ENCODE measurements at regions not wholly inside any gene's neighbourhood (a gene's known extent, or its start where the extent isn't known, plus 50 kb on each side); places are given as distances from the start of the nearest gene placed in this dataset. TPM values are rescaled to one million over a fixed set of nuclear protein-coding genes. Genes with fewer than 3 reads are reported as not detected.
A peak's percentile ranks its signal among the peaks of the same experiment; 100 is the strongest.

DNA sequence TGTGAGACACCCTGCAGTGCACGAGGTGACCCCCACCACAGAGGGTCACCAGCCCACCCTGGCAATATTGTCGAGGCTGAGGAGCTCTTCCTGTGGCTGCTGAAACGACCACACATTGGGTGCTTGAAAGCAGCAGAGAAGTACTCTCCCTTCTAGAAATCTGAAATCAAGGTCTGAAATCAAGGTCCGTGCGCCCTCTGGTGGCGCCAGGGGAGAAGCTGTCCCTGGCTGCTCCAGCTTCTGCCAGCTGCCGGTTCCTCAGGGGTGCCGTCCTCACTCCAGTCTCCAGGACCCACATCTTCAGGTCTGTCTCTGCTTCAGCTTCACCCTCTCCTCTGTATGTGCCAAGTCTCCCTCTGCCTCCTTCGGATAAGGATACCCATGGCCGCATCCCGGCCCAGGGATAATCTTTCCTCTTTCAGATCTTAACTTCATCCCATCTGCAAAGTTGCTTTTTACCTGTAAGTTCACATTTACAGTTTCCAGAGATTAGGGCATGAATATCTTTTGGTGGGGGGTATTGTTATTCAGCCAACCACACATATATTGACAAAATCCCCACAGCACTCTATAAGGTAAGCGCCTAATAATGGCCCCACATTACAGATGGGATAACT lies 108.3 kb upstream of the PHACTR3 start:
- peak; percentile 43 for DNase-seq

DNA sequence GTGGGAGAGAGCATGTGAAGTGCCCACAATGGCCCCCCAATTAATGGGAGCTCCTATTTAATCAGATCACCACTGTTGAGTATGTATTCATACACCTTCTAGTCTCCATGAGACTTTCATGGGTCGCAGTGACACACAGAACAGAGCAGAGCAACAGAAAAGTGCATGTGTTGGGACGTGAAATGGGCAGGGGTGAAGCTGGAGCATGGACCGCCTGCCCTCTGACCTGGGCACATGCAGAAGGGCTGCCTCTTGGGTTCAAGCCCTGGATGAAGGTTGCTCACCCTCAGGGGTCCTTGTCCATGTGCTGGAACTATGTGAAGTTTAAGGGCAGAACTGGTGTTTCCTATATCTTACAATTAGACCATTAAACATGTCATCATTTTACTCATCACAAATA lies 106.0 kb upstream of the PHACTR3 start:
- DNase-seq = no peak

DNA sequence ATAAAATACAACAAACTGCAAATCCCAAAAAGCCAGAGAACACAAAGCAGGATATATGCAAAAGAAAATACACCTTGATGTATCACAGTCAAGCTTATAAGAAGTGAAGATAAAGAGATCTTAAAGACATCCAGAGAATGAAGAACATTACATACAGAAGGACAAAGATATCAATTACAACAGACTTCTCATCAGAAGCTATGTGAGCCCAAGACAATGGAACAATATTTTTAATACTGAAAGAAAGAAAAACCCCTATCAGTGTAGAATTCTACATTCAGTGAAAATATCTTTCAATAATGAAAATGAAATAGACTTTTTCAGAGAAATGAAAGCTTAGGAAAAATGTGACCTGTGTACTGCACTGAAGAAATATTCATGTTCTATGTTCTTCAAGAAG lies 104.5 kb upstream of the PHACTR3 start:
- DNase-seq = no peak

DNA sequence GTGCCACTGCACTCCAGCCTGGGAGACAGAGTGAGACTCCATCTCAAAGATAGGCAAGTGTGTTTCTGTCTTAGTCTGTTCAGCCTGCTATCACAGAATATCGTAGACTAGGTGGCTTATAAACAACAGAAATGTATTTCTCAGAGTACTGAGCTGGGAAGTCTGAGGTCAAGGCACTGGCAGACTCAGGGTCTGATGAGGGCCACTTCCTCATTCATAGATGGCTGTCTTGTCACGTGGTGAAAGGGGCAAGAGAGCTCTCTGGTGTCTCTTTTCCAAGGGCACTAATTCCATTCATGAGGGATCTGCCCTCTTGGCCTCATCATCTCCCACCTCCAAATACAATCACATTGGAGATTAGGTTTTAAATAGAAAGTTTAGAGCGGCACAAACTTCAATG lies 95.6 kb upstream of the PHACTR3 start:
- no peak for DNase-seq

DNA sequence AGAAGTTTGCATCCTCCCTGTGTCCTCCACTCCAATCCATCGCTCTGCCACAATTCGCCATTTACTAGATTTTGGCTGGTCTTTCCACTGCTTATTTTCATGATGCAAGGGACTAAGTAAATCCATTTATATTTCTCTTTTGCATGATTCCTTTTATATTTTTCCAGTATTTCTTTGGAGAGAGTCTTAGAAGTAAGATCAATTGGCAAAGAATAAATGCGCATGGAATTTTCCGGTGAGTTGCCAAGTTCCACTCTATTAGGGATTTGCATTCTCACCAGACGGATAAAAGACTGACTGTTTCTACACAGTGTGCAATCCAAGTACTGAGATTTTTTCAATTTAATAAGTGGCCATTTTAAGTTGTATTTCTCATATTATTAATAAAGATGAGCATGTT lies 91.7 kb upstream of the PHACTR3 start:
- no peak for DNase-seq

DNA sequence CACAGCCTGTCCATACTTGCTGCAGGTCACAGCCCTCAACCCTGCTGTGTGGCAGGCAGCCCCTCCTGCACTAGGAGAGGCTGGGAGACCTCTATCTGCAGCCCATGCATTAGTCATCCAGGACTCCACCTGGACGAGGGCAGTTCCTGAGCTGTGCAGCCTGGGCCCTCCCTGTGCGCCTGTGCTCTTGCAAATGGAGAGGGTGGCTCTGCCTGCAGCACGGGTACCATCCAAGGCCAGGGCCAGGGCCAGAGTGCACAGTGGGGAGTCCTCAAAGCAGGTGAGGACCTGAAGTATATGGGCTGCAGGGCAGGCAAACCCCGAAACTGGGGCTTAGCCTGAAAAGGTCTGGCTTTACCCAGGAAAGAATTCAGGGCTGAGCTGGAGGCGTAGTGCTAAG lies 89.8 kb upstream of the PHACTR3 start:
- no peak for DNase-seq

DNA sequence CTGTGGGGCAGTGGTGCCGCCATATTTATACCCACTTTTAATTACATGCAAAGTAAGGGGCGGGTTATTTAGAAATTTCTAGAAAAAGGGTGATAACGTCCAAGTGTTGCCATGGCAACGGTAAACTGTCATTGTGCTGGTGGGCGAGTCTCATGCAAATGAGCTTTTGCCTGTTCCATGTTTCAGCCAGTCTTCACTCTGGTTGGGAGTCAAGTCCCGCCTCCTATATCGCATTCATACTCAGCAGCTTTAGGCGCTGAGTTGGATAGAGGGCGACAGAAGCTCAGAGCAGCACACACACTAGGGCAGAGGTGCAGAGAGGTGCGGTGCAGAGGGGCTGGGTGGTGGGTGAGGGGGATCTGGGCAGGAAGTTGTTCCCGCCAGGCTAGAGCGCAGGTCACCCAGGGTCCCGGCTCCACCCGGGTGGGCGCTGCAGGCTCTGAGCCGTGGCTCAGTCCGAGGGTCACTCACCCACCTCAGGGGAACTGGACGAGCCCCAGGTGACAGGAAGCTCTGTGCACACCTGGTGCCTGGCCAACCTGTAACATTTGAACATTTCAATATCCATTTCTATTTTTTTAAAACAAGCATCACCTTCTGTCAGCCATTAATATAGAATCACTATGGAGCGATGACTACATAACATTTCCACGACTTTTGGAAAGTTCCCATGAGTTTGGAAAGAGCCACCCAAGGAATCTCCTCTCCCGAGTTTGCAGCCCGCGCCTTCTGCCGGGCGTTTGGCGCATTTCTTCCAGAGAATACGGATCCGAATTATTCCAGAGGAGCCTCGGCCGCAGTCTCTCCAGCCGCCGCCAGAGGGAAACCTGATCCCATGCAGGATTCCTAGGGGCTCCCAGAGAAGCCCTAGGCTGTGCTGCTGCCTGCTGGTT lies 89.1 kb upstream of the PHACTR3 start:
- peak; percentile 58 for DNase-seq

DNA sequence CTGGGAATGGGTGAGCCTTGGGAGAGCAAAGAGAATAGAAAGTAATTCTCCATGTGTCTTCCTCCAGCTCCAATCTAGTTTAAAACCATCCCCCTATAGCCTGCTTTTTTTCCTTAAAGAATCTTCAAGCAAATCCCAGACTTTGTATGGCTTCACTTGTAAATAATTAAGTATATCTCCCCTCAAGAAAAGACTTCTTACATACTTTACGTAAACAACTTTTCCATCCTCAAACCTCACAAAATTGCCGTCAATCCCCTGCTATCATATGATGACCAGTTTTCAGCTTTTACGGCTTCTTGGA lies 88.5 kb upstream of the PHACTR3 start:
- no peak for DNase-seq

DNA sequence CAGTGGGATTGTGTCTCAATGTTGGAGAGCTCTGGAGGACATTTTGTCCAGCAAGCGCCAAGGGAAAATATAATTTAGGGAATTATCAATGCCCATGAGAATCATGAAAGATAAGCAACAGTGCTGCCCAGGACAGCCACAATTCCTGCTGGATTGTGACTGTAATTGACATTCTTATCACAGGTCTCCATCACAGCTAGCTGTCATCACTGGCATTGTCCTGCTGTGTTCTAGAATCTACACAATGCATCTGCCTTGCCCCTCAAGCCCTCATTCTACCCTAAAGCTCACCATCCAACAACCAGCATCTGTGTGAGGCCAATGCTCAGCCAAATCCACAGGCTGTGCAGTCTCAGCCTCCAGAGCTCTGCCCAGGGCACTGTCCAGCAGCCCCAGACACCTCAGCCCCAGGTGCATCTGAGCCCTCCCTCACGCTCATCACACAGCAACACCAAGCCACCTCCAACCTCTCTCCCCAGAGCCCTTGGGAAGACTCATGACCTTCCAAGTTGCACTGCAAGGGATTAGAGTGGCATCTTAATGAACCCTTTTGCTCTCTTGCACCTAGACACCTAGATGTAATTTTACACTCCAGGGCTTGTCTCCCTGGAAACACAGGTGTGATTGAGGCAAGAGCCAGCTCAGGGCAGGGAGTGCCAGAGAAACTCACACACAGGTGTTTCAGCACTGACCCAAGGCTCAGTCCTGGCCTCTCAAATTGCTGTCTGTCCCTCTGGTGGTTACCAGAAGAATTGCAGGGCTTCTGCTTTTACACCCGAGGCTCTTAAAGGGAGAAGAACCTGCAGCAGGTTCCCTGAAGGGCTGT lies 85.2 kb upstream of the PHACTR3 start:
- no peak for DNase-seq

DNA sequence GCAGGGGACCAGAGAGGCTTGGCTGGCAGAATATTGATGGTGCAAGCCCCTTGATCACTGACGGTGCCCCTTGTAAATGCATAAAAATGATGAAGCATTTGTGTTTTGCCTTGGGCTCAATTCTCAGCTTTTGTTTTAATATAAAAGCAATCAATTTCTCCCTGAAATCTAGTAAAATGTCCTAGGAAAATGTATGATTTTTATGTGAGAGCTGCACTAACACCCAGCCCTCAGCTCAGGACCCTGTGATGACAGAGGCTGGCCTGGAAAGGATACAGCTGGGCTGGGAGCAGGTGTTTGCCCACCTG lies 84.7 kb upstream of the PHACTR3 start:
- no peak for DNase-seq

DNA sequence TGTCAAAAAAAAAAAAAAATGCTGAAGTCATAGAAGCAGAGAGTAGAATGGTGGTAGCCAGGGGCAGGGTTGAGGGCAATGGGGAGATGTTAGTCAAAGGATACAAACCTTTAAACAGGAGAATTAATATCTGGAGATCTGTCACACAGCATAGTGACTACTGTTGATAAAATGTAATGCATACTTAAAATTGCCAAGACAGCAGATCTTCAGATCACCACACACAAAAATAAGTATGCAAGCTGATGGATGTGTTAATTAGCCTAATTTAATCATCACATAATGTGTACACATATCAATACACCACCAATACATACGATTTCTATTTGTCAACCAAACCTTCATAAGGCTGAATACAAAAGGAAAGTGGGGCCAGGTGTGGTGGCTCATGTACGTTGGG lies 83.5 kb upstream of the PHACTR3 start:
- DNase-seq = no peak

DNA sequence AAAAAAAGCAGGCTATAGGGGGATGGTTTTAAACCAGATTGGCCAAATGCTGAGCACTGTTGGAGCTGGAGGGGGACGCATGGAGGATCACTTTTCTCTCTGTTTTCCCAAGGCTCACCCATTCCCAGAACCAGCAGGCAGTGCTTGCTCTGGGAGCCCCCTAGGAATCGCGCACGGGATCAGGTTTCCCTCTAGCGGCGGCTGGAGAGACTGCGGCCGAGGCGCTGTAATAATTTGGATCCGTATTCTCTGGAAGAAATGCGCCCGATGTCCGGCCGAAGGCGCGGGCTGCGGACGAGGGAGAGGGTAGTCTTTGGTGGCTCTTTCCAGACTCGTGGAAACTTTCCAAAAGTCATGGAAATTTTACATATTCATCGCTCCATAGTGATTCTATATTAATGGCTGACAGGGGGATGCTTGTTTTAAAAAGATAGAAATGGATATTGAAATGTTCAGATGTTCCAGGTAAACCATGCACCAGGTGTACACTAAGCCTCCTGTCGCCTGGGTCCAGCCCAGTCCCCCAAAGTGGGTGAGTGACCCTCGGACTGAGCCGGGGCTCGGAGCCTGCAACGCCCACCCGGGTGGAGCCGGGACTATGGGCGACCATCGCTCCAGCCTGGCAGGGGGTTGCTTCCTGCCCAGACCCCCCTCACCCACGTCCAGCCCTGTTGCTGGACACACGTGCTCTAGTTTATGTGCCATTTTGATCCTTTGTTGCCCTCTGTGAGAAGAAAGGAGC lies 78.7 kb upstream of the PHACTR3 start:
- DNase-seq = no peak

DNA sequence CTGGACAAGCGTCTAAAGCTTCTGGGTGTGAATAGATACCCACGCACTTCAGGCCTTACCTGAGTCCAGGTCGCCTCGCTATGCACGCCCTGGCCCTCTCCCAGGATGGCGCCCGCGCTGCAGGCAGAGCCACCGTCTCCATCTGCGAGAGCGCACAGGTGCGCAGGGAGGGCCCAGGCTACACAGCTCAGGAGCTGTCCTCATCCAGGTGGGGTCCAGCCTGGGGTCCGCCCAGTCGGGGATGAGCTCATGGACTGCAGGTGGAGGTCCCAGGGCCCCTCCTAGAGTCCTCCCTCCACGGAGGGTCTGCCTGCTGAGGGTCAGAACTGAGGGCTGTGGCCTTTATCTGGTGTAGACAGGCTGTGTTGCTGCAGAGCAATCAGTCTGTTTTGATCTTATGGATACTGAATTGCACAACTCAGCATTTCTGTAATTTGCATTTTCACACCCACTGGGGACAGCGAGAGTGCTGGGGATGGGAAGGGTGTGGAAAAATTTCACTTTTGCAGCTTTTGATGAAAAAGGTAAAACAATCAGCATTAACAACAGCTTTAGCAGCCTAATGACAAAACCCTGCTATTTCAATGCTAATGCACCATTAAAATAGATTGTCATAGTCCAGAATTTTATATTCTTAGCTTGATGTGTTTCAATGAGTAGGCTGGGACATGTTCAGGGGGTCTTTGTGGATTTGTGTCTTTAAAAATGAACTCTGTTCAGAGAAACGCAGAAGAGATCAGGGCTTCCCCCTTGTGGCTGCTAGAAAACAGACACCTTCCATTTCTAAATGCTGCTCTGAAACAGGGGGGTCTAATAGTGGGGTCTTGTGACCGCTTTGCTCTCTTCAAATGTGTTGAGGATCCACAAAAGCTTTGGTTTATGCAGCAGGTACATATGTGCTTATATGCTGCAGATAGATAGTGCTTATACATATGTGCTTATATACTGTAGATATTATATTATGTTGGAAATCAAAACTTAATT lies 77.8 kb upstream of the PHACTR3 start:
- no peak for DNase-seq

DNA sequence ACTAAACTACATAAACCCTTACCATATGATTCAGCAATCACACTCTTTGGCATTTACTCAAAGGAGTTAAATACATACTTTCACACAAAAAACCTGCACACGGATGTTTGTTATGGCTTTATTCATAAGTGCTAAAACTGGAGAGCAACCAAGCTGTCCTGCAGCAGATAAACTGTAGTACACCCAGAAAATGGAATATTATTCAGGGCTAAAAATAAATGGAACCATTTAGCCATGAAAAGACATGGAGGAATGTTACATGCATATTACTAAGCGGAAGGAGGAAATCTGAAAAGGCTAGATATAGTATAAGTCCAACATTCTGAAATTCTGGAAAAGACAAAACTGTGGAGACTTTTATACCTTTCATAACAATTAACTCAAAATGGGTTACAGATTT lies 73.6 kb upstream of the PHACTR3 start:
- no peak for DNase-seq

DNA sequence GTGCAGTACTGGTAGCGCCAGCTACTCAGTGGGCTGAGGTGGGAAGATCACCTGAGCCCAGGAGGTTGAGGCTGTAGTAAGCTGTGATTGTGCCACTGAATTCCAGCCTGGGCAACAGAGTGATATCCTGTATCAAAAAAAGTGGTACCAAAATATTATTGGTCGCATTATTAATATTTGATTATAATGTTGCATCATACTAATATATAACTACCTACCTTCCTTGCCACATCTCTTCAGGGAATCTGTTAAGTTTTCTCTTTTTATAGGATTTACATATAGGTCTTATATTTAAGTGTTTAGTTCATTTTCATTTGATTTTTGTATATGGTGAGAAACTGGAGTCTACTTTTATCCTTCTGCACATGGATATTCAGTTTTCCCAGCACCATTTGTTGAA lies 66.3 kb upstream of the PHACTR3 start:
- no peak for DNase-seq

DNA sequence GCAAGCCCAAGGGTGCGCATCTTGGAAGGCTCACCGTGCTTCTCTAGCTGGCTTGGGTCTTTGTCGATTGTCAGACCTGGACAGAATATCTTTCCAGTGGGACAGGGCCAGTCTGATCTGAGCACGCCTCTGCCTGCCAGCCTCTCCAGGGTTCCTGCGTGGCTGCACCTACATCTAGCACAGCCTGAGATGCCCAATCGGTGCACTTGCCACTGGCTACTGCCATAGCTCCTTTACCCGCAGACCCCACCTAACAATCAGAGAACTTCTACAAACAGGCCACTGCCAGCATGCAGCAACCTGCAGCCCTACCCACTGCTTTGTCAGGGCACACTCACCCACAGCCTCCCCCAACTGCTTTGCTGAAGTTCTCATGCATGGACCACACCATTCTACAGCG lies 56.7 kb upstream of the PHACTR3 start:
- DNase-seq = no peak

Small RNAs in the stretch of these regions (small RNA-seq; reads per million reads assigned to genes)
- not detected for gene PIEZO1P1 (ENCODE audit: low replicate concordance)
